DOHH2 (cell line): ENCODE measurements at regions not wholly inside any gene's neighbourhood (a gene's known extent, or its start where the extent isn't known, plus 50 kb on each side); places are given as distances from the start of the nearest gene placed in this dataset.
"Not testable (repeated sequence)": the region's sequence is repeated elsewhere in the genome, so short reads cannot be mapped to it uniquely, and the experiment has no call there.

Experiments used
- H3F3A ChIP-seq: fragments of 200-600 bp; sonication (generic), shearing (Covaris generic); 2 replicates; pipeline ENCODE4 v1.6.0; 2016; ENCODE audit warnings: antibody characterized with exemption, mild to moderate bottlenecking; ENCODE audit not compliant: control insufficient read depth, insufficient read depth
- H3K27ac ChIP-seq: fragments of 200-600 bp; sonication (generic); 2 replicates; pipeline ENCODE4 v1.5.1; 2014; ENCODE audit warnings: low read depth, mild to moderate bottlenecking, low read length, moderate library complexity
- H3K27me3 ChIP-seq: fragments of 200-600 bp; sonication (generic); 2 replicates; pipeline ENCODE4 v1.6.1; 2014; ENCODE audit warnings: mild to moderate bottlenecking, low read length, mixed read lengths; ENCODE audit not compliant: control insufficient read depth
- H3K36me3 ChIP-seq: fragments of 200-600 bp; sonication (generic); 2 replicates; pipeline ENCODE4 v1.6.1; 2014; ENCODE audit warnings: mild to moderate bottlenecking, low read length, moderate library complexity, mixed read lengths; ENCODE audit not compliant: control insufficient read depth
- H3K4me1 ChIP-seq: fragments of 200-600 bp; sonication (generic); 2 replicates; pipeline ENCODE4 v1.6.1; 2014; ENCODE audit warnings: mild to moderate bottlenecking, low read length, mixed read lengths; ENCODE audit not compliant: control insufficient read depth
- H3K4me2 ChIP-seq: fragments of 200-600 bp; sonication (generic); 2 replicates; pipeline ENCODE4 v1.6.0; 2014; ENCODE audit warnings: mild to moderate bottlenecking, low read length, moderate library complexity
- H3K4me3 ChIP-seq: fragments of 200-600 bp; sonication (generic); 2 replicates; pipeline ENCODE4 v1.5.1; 2014; ENCODE audit warnings: mild to moderate bottlenecking, low read length, mixed read lengths
- H3K79me2 ChIP-seq: fragments of 200-600 bp; sonication (generic); 2 replicates; pipeline ENCODE4 v1.6.1; 2014; ENCODE audit warnings: mild to moderate bottlenecking, low read length, mixed read lengths; ENCODE audit not compliant: control insufficient read depth
- H3K9me2 ChIP-seq: fragments of 200-600 bp; sonication (generic); replicated peaks from 2 replicates; pipeline ENCODE4 v1.6.1; 2014; ENCODE audit warnings: mild to moderate bottlenecking, low read length, mixed read lengths; ENCODE audit not compliant: control insufficient read depth
- H3K9me3 ChIP-seq: fragments of 200-600 bp; sonication (generic); 2 replicates; pipeline ENCODE4 v1.6.1; 2014; ENCODE audit warnings: antibody characterized with exemption, low read length, mixed read lengths; ENCODE audit not compliant: control insufficient read depth, insufficient read depth
- H4K20me1 ChIP-seq: fragments of 200-600 bp; sonication (generic); 2 replicates; pipeline ENCODE4 v1.6.0; 2014; ENCODE audit warnings: low read depth, mild to moderate bottlenecking, antibody characterized with exemption, low read length, moderate library complexity; ENCODE audit not compliant: control insufficient read depth, insufficient read depth
- EZH2phosphoT487 ChIP-seq: fragments of 200-600 bp; sonication (generic); IDR thresholded peaks from 2 replicates; pipeline ENCODE4 v1.6.1; 2017; ENCODE audit warnings: borderline replicate concordance, mild to moderate bottlenecking, antibody characterized with exemption, low read length, moderate library complexity, mixed read lengths
- TF ChIP-seq, protein P1 (sequence below): fragments of 200-600 bp; sonication (generic); IDR thresholded peaks from one replicate; pipeline ENCODE4 v1.5.1; 2014; ENCODE audit warnings: antibody characterized with exemption, mild to moderate bottlenecking, low read depth, low read length; ENCODE audit not compliant: poor library complexity, severe bottlenecking

DNA sequence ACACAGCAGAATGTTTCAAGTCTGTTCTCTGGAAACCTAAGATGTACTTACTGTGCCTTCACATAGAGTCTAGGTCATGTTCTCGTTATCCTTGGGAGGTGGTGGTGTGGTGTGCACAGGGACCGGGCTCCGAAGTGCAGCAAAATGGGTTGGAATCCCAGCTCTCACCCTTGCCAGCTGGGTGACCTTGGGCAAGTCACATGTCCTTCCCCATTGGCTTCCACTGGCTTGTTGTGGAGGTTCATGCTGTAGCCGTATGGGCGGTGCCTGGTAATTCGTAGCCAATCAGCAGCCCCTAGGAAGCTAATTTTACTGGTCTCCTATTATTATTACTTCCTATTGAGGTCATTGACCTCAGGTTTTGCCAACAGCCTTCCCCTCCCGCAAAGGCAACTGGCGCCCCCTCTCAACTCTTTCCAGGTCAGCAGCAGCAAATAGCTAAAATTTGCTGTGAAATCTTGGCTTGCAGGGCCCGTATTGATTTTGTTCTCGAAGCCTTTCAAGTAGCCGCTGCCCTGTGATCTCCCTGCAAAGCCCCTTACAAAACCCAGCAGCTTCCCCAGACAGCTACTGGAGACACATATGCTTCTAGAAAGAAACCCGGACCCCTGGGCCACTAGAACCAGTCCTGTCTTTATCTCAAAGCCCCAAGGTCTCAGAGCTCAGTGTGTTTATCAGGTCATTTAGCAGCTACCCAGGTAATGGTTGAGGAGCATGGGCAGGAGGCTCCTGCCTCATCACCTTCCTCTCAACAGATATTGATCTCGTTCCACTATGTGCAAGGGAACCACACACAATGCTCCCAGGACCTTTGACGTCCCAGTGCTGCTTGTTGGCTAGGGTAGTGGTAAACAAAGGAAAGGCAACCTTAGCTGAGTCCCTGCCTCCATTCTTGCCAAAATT lies 66.5 kb upstream of the SLC1A4 start:
- H3K79me2 ChIP-seq = peaks cover 53% of the 10 kb centered on the region
- H3K4me2 ChIP-seq = peak overlapping the region; percentile 34
- no peaks in the 10 kb centered on the region for H3K9me2 ChIP-seq
- H3K27me3 ChIP-seq = no peaks in the 10 kb centered on the region
- H4K20me1 ChIP-seq = no peaks in the 10 kb centered on the region; the same call in 1 of the 2 replicates
- peaks cover 13% of the 10 kb centered on the region; the same call in 1 of the 2 replicates for H3K9me3 ChIP-seq
- H3F3A ChIP-seq = 0 out of 2 replicates have a peak, but pooled peaks cover 7% of the 10 kb centered on the region
- TF ChIP-seq, protein P1, sequence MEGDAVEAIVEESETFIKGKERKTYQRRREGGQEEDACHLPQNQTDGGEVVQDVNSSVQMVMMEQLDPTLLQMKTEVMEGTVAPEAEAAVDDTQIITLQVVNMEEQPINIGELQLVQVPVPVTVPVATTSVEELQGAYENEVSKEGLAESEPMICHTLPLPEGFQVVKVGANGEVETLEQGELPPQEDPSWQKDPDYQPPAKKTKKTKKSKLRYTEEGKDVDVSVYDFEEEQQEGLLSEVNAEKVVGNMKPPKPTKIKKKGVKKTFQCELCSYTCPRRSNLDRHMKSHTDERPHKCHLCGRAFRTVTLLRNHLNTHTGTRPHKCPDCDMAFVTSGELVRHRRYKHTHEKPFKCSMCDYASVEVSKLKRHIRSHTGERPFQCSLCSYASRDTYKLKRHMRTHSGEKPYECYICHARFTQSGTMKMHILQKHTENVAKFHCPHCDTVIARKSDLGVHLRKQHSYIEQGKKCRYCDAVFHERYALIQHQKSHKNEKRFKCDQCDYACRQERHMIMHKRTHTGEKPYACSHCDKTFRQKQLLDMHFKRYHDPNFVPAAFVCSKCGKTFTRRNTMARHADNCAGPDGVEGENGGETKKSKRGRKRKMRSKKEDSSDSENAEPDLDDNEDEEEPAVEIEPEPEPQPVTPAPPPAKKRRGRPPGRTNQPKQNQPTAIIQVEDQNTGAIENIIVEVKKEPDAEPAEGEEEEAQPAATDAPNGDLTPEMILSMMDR = peak; percentile 39
- no peak for TF ChIP-seq EZH2phosphoT487
- no peak overlapping the region for H3K4me3 ChIP-seq
- H3K27ac ChIP-seq = peak overlapping the region; percentile 6; the same call in 1 of the 2 replicates
- H3K4me1 ChIP-seq = peaks cover 58% of the 10 kb centered on the region
- H3K36me3 ChIP-seq = peaks cover 35% of the 10 kb centered on the region

DNA sequence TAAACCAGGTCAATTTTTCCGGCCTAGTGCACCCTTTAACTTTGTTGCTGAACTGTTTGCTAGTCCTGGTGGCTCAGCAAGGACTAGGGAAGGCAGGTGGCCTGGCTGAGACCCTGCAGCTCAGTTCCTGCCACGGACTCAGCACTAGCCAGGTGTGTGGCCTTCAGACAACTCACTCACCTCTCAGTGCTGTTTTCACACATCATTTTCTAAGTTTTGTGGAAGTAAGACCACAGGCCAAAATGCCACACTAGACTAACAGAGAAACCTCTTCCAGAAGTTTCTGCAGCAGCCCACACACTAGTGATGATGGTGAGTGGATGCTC lies 65.9 kb upstream of the SLC1A4 start:
- no peak overlapping the region; the same call in 1 of the 2 replicates for H3K4me3 ChIP-seq
- no peaks in the 10 kb centered on the region; the same call in 1 of the 2 replicates for H4K20me1 ChIP-seq
- H3K4me2 ChIP-seq = peak overlapping the region; percentile 34
- H3F3A ChIP-seq = 0 out of 2 replicates have a peak, but pooled peaks cover 7% of the 10 kb centered on the region
- H3K27me3 ChIP-seq = no peaks in the 10 kb centered on the region
- peaks cover 58% of the 10 kb centered on the region for H3K4me1 ChIP-seq
- H3K27ac ChIP-seq = peak overlapping the region; percentile 2; the same call in 1 of the 2 replicates
- peaks cover 13% of the 10 kb centered on the region; the same call in 1 of the 2 replicates for H3K9me3 ChIP-seq
- H3K9me2 ChIP-seq = no peaks in the 10 kb centered on the region
- peaks cover 57% of the 10 kb centered on the region for H3K79me2 ChIP-seq
- H3K36me3 ChIP-seq = peaks cover 35% of the 10 kb centered on the region
- no peak for TF ChIP-seq EZH2phosphoT487
- TF ChIP-seq, protein P1 = no peak

DNA sequence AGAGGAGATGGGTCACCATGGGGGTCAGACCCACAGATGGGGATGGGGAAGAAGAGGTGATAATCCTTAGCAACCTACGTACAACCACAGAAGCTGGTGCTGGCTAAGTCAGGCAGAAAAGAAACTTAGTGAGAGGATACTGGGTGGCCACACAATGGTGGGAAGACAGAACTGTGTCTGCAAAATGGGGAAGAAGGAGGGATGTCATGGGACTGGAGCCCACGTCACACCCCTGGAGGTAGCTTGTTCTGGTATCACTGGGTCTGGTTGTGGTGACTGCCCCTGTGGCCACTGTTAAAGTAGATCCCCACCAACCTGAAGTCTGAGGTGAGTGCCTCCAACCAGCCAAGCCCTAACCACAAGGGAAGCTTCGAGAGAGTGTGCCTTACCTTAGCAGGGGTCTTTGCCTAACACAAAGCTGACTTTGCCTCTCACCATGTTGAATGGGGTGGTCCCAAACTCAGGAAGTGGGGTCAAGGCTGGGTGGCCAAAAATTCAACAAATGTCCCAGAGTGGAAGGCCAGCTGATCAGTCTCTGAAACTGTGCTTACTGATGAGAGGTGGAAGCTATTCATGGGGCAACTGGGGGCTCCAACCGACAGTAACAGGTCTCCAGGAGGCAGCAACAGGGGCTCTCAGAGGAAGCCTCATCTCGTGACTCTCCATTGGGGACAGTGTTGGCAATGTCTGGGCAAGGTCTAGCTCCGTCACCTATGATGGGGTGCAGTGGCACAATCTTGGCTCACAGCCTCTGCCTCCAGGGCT lies 64.8 kb upstream of the SLC1A4 start:
- no peak overlapping the region; the same call in 1 of the 2 replicates for H3K4me2 ChIP-seq
- no peaks in the 10 kb centered on the region for H3K9me2 ChIP-seq
- no peak overlapping the region for H3K27ac ChIP-seq
- H3K4me1 ChIP-seq = peaks cover 58% of the 10 kb centered on the region
- 0 out of 2 replicates have a peak, but pooled peaks cover 8% of the 10 kb centered on the region for H3F3A ChIP-seq
- H3K27me3 ChIP-seq = no peaks in the 10 kb centered on the region
- TF ChIP-seq EZH2phosphoT487 = no peak
- TF ChIP-seq, protein P1 = no peak
- H3K36me3 ChIP-seq = peaks cover 28% of the 10 kb centered on the region
- H3K4me3 ChIP-seq = no peak overlapping the region
- peaks cover 13% of the 10 kb centered on the region; the same call in 1 of the 2 replicates for H3K9me3 ChIP-seq
- H3K79me2 ChIP-seq = peaks cover 60% of the 10 kb centered on the region
- no peaks in the 10 kb centered on the region; the same call in 1 of the 2 replicates for H4K20me1 ChIP-seq

DNA sequence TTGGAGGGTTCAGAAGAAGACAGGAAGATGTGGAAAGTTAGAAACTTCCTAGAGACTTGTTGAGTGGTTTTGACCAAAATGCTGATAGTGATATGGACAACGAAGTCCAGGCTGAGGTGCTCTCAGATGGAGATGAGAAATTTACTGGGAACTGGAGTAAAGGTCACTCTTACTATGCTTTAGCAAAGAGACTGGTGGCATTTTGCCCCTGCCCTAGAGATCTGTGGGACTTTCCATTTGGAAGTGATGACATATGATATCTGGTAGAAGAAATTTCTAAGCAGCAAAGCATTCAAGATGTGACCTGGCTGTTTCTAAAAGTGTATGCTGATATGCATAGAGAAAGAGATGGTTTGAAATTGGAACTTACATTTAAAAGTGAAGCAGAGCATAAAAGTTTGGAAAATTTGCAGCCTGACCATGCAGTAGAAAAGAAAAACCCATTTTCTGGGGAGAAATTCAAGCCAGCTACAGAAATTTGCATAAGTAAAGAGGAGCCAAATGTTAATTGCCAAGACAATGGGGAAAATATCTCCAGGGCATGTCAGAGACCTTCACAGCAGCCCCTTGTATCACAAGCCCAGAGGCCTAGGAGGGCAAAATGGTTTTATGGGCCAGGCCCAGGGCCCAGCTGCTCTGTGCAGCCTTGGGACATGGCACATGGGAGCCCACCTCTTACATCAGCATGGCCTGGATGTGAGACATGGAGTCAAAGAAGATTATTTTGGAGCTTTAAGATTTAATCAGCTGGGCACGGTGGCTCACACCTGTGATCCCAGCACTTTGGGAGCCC lies 63.1 kb upstream of the SLC1A4 start:
- not testable (repeated sequence) for H3K27ac ChIP-seq, H3K4me3 ChIP-seq, H4K20me1 ChIP-seq, H3F3A ChIP-seq, H3K9me2 ChIP-seq, H3K4me2 ChIP-seq, H3K27me3 ChIP-seq
- H3K4me1 ChIP-seq = peaks cover 70% of the 10 kb centered on the region
- H3K79me2 ChIP-seq = peaks cover 77% of the 10 kb centered on the region
- peaks cover 13% of the 10 kb centered on the region; the same call in 1 of the 2 replicates for H3K9me3 ChIP-seq
- peaks cover 32% of the 10 kb centered on the region for H3K36me3 ChIP-seq
